ENCODE measurements at regions not wholly inside any gene's neighbourhood (a gene's known extent, or its start where the extent isn't known, plus 50 kb on each side); places are given as distances from the start of the nearest gene placed in this dataset.

GRCh38 chr2:118669654-118670053 is 177.8 kb downstream of the EN1 start:
- TF ChIP-seq EZH2 (IDR thresholded peaks at IDR 0.05; ENCODE audit: borderline replicate concordance, low read length) = no peak
- no peaks in the 10 kb centered on the region for H3K27me3 ChIP-seq (ENCODE audit: insufficient read depth, low read length)
- H4K20me1 ChIP-seq (ENCODE audit: insufficient read depth, low read length) = no peaks in the 10 kb centered on the region
- H3K9me3 ChIP-seq (ENCODE audit: low read length) = no peaks in the 10 kb centered on the region
- no peaks in the 10 kb centered on the region for H3K9me2 ChIP-seq (ENCODE audit: low read depth, low read length)
- no peak overlapping the region for H3K9ac ChIP-seq (ENCODE audit: low read length)
- H3K79me2 ChIP-seq (ENCODE audit: insufficient read depth, low read length) = no peaks in the 10 kb centered on the region
- H3K4me1 ChIP-seq (ENCODE audit: insufficient read depth, low read length, severe bottlenecking) = no peaks in the 10 kb centered on the region
- no peak overlapping the region for H3K27ac ChIP-seq (ENCODE audit: low read depth, low read length, poor library complexity, severe bottlenecking)
- H3F3A ChIP-seq (ENCODE audit: insufficient read depth, low read length) = no peaks in the 10 kb centered on the region
- no peak overlapping the region for H3K4me3 ChIP-seq (ENCODE audit: low read depth, low read length, poor library complexity, severe bottlenecking)
- H3K36me3 ChIP-seq (ENCODE audit: insufficient read depth, low read length) = no peaks in the 10 kb centered on the region
- no peak overlapping the region for H2AFZ ChIP-seq (ENCODE audit: low read length)
- no peak overlapping the region for H3K4me2 ChIP-seq (ENCODE audit: low read length)

GRCh38 chr2:118668431-118669424 is 178.7 kb downstream of the EN1 start:
- no peaks in the 10 kb centered on the region for H3F3A ChIP-seq (ENCODE audit: insufficient read depth, low read length)
- H3K27ac ChIP-seq (ENCODE audit: low read depth, low read length, poor library complexity, severe bottlenecking) = no peak overlapping the region
- no peaks in the 10 kb centered on the region for H3K9me3 ChIP-seq (ENCODE audit: low read length)
- no peaks in the 10 kb centered on the region for H3K27me3 ChIP-seq (ENCODE audit: insufficient read depth, low read length)
- H3K9ac ChIP-seq (ENCODE audit: low read length) = no peak overlapping the region
- H3K4me2 ChIP-seq (ENCODE audit: low read length) = no peak overlapping the region
- H3K4me1 ChIP-seq (ENCODE audit: insufficient read depth, low read length, severe bottlenecking) = no peaks in the 10 kb centered on the region
- no peak overlapping the region for H2AFZ ChIP-seq (ENCODE audit: low read length)
- no peak overlapping the region for H3K4me3 ChIP-seq (ENCODE audit: low read depth, low read length, poor library complexity, severe bottlenecking)
- TF ChIP-seq EZH2 (IDR thresholded peaks at IDR 0.05; ENCODE audit: borderline replicate concordance, low read length) = no peak
- no peak for TF ChIP-seq CTCF (IDR thresholded peaks at IDR 0.05; ENCODE audit: low read length)
- H3K9me2 ChIP-seq (ENCODE audit: low read depth, low read length) = no peaks in the 10 kb centered on the region
- H3K36me3 ChIP-seq (ENCODE audit: insufficient read depth, low read length) = no peaks in the 10 kb centered on the region
- H3K79me2 ChIP-seq (ENCODE audit: insufficient read depth, low read length) = no peaks in the 10 kb centered on the region
- H4K20me1 ChIP-seq (ENCODE audit: insufficient read depth, low read length) = no peaks in the 10 kb centered on the region

- no peak for TF ChIP-seq CTCF (IDR thresholded peaks at IDR 0.05; ENCODE audit: low read length)
- TF ChIP-seq EZH2 (IDR thresholded peaks at IDR 0.05; ENCODE audit: borderline replicate concordance, low read length) = no peak
- Histone ChIP-seq H3K9me2 (ENCODE audit: low read depth, low read length) (no peaks in the 10 kb centered on the region), H2AFZ (ENCODE audit: low read length) (no peak overlapping the region), H3F3A (ENCODE audit: insufficient read depth, low read length) (no peaks in the 10 kb centered on the region), H3K9me3 (ENCODE audit: low read length) (no peaks in the 10 kb centered on the region), H3K4me1 (ENCODE audit: insufficient read depth, low read length, severe bottlenecking) (no peaks in the 10 kb centered on the region), H3K79me2 (ENCODE audit: insufficient read depth, low read length) (no peaks in the 10 kb centered on the region), H4K20me1 (ENCODE audit: insufficient read depth, low read length) (no peaks in the 10 kb centered on the region), H3K4me3 (ENCODE audit: low read depth, low read length, poor library complexity, severe bottlenecking) (no peak overlapping the region), H3K36me3 (ENCODE audit: insufficient read depth, low read length) (no peaks in the 10 kb centered on the region), H3K27me3 (ENCODE audit: insufficient read depth, low read length) (no peaks in the 10 kb centered on the region), H3K4me2 (ENCODE audit: low read length) (no peak overlapping the region), H3K9ac (ENCODE audit: low read length) (no peak overlapping the region), H3K27ac (ENCODE audit: low read depth, low read length, poor library complexity, severe bottlenecking) (no peak overlapping the region)
Measured at GRCh38 chr2:118667964-118668363, 179.5 kb downstream of the EN1 start.
